TTC549 (cell line): ENCODE measurements at regions not wholly inside any gene's neighbourhood (a gene's known extent, or its start where the extent isn't known, plus 50 kb on each side); places are given as distances from the start of the nearest gene placed in this dataset.
"Not testable (repeated sequence)": the region's sequence is repeated elsewhere in the genome, so short reads cannot be mapped to it uniquely, and the experiment has no call there.

Experiments used
- FAIRE-seq: peaks from 2 replicates; lab custom pipeline; 2012; peaks lifted over from hg19 to GRCh38; lab: Jason Lieb, UNC

DNA sequence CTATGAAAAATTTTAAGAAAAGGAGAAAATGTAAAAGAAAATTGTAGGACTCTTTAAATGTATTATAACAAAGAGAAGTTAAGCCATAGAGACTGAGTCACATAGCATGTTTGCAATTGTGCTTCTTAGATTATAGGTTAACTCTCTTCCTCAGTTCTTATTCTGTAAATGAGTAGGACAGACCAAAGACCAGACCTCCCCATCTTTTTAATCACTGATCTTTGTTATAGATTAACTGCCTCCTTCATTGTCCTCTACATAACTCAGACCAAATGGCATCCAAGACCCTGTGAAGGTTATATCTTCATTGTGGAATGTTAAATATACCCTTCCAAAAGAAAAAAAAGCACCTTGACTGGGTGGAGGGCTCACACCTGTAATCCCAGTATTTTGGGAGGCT, 316.9 kb upstream of the LRRTM4 start:
- FAIRE-seq = no peak

DNA sequence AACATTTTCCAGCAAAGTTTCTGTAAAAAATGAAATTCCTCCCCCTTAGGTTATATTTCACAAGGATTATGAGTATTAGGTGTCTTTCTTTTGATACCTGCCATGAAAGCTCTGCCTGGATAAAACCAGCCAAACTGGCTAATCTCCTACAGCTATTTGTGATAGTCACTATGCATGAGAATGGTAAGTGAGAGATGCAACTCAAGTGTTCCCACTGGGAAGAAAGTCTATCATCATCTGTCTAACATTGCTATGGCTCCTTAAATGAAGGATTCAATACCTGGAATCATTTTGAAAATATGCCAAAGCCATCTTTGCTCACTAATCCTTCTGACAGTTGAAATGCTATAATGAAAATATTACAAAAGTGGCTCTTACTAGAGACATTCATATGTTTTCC, 339.9 kb upstream of the LRRTM4 start:
- FAIRE-seq = no peak

GRCh38 chr2:77864426-77864825, 342.2 kb upstream of the LRRTM4 start:
- FAIRE-seq = no peak

GRCh38 chr2:77866661-77867060, 344.5 kb upstream of the LRRTM4 start:
- FAIRE-seq = no peak

- no peak for FAIRE-seq
These were observed 345.0 kb upstream of the LRRTM4 start for GRCh38 chr2:77867146-77867545.

- no peak for FAIRE-seq
These were observed 351.3 kb upstream of the LRRTM4 start for GRCh38 chr2:77873506-77873905.

DNA sequence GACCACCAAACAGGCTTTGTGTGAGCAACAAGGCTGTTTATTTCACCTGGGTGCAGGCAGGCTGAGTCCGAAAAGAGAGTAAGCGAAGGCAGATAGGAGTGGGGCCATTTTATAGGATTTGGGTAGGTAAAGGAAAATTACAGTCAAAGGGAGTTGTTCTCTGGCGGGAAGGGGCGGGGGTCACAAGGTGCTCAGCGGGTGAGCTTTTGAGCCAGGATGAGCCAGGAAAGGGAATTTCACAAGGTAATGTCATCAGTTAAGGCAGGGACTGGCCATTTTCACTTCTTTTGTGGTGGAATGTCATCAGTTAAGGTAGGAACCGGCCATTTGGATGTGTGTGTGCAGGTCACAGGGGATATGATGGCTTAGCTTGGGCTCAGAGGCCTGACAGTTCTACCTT, 378.0 kb upstream of the LRRTM4 start:
- not testable (repeated sequence) for FAIRE-seq

- FAIRE-seq = no peak
These were observed 388.0 kb upstream of the LRRTM4 start for GRCh38 chr2:77910136-77910535.

- FAIRE-seq = no peak
These were observed 398.7 kb upstream of the LRRTM4 start for GRCh38 chr2:77920838-77921366.

DNA sequence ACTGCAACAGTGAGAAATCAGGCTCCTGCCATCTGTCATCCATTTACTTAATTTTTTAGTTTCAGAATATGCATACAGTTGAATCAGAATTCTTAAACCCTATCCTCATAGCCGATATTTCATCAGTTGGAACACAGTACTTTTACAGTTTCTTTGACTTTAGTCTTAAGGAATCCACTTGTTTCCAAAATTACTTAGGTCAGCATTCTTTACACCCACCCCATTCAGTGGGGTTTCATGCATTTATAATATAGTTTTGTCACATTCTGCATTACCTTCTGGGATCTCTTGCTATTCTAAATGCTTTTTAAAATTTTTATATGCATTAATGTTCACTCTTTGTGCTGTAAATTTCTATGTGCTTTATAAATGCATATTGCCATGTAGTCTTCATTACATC, 400.4 kb upstream of the LRRTM4 start:
- FAIRE-seq = no peak

- no peak for FAIRE-seq
These were observed 415.2 kb upstream of the LRRTM4 start for GRCh38 chr2:77937366-77937765.

- no peak for FAIRE-seq
These were observed 416.3 kb upstream of the LRRTM4 start for GRCh38 chr2:77938462-77938861.

DNA sequence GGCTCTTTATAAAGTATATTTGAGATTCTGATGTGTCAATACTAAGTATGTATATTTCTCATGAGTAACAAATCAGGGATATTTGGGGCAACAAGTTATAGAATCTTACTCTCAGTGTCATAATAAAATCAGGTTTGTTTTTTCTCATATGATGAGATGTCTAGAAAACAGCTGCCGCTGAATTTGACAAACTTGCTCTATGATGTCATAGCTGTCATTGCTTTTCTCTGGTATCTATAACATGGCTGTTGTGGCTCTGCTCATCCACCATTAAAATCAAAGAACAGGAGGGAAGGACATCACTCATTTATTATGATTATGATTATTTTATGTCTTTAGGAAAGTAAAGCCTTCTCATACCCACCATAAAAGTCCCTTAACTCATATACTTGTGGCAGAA, 417.2 kb upstream of the LRRTM4 start:
- no peak for FAIRE-seq

- no peak for FAIRE-seq
These were observed 417.6 kb upstream of the LRRTM4 start for GRCh38 chr2:77939801-77940200.

DNA sequence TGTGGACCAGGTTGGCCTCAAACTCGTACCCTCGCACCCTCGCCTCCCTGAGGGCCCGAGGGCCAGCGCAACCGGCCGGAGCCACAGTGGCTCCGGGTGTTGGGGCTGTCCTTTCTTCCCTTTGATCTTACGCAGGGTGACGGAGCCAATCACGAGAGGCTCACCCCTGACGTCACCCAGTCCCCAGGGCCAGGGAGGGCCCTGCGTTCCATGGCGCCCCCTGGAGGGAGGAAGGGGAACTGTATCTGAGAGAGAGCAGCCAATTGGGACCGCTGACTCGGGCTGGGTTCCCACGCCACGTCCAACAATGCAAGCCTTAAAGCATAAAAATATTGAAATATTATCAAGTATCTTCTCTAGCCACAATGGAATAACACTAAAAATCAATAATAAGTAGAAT, 432.8 kb upstream of the LRRTM4 start:
- no peak for FAIRE-seq

DNA sequence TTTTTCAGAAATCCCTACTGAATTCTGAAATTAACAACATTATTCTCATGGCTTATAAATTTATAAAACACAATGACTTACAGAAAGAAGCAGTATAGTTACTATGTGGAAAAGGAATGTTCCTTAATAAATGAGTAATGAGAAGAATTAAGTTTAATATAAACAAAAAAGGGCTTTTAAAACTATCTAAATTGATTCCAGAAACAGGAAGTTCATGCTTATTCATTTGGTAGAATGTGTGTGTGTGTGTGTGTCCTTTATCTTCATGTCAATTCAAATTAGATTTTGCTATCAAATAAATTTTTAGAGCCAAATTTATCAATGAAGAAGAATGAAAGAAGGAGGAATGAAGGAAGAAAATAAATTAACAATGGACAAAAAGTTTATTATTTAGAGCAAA, 440.8 kb upstream of the LRRTM4 start:
- FAIRE-seq = no peak

GRCh38 chr2:77977471-77978063, 455.4 kb upstream of the LRRTM4 start:
- FAIRE-seq = no peak

GRCh38 chr2:77995161-77995560, 473.0 kb upstream of the LRRTM4 start:
- FAIRE-seq = no peak

DNA sequence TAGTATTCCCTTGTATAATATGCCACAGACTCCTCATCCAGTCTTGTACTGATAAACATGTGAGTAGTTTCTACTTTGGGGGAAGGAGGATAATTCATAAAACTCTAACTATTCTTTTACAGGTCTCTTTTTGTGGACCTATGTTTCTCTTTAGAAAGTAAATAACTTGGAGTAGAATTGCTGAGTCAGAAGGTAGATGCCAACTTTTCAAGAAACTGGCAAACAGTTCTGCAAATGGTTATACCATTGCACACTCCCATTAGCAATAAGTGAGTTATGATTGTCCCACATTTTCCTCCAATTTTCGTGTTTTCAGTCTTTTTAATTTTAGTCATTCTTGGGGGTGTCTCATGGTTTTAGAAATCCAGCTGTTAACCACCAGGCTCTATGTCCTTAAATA, 477.2 kb upstream of the LRRTM4 start:
- FAIRE-seq = no peak

DNA sequence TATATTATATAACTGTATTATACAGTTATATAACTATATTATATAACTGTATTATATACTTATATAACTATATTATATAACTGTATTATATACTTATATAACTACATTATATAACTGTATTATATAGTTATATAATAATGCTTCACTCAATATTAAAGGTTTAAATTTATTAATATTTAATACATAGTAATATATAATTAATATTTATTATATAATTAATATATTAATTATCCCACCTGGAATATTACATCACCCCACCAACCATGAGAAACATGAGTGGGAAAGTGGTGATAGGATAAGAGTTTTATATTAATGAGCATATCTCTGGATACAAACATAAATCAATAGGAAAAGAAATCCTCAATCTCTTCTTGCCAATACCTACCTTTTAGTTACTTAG, 487.1 kb upstream of the LRRTM4 start:
- no peak for FAIRE-seq

- no peak for FAIRE-seq
These were observed 489.1 kb upstream of the LRRTM4 start for GRCh38 chr2:78011251-78011650.

- no peak for FAIRE-seq
These were observed 498.3 kb upstream of the LRRTM4 start for GRCh38 chr2:78020491-78020890.

GRCh38 chr2:78023356-78023755, 501.2 kb upstream of the LRRTM4 start:
- no peak for FAIRE-seq

- no peak for FAIRE-seq
These were observed 502.8 kb upstream of the LRRTM4 start for GRCh38 chr2:78024996-78025395.
